HG02588 (cell line): ENCODE measurements at regions not wholly inside any gene's neighbourhood (a gene's known extent, or its start where the extent isn't known, plus 50 kb on each side); places are given as distances from the start of the nearest gene placed in this dataset.

Source experiments
- ATAC-seq: cut with Tn5 transposase; IDR thresholded peaks from one replicate; pipeline ENCODE4 v1.9.1; 2021; ENCODE audit warnings: mild to moderate bottlenecking, moderate library complexity; ENCODE audit not compliant: unreplicated experiment

DNA sequence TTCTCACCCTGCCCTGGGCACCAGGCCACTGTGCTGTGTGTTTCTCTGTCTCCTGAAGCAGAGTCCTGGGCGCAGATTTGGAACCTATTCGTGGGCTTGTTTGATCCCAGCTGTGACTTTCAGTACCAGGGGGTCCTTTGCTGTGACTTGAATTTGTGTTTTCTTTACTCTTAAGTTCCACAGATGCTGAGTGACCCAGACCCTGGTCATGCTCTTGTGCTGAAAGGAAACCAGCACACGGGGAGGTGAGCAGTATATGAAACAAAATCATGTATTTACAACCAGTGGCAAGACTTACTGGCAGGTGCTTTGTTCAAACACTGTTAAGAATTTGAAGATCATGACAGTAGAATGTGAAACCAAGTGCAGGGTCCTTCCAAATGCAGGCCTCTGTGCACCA, 89.2 kb upstream of the PRSS58 start:
- no peak for ATAC-seq

DNA sequence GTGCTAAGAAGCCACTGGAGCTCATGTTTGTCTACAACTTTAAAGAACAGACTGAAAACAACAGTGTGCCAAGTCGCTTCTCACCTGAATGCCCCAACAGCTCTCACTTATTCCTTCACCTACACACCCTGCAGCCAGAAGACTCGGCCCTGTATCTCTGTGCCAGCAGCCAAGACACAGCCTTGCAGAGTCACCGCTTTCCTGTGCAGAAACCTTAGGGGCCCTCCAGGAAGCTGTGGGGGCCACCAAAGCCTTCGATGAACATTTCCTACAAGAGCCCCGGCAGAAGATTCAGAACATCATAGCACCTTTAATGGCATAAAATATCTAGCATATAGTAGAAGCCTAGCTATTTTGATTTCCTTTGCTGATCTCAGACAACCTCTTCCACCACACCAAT, 88.0 kb upstream of the PRSS58 start:
- ATAC-seq, result no peak

DNA sequence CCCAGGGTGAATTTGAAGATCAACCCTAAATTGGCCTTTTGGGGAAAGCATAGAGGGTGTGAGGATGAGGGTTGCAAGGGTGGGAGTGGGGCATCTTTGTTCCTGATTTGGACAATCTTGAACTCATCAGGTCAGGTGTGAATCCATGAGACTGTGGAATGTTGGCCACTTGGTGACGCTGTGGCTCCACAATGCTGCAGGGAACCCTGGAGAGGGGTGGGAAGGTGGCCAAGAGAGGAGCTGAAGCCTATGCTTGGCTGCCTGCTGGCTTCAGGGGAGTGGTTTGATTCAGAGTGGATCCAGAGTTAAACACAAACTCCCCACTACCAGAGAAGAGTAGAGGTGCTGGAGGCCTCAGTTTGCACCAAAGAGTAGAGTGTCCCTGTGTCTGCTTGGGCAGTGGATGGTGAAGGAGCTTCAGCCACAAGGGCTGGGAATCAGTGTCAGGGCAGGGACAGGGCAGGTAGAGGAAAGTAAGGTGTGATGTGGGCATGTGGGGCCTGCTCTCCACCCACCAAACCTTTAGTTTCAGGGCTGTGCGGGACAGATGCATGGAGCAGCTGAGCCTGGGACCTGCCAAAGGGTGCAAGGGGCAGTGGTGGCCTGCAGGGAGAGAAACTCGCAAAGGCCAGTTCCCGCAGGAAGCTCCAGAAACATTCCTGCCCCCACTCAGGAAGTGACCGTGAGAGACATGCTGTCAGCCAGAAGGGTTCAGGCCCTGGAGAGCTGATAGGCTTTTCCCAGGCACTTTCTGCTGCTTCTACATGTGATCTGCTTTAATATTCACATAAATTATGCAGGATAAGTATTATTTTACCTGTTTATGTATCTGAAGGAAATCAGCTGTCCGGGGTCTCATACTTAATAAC, 81.0 kb upstream of the PRSS58 start:
- ATAC-seq, result no peak

DNA sequence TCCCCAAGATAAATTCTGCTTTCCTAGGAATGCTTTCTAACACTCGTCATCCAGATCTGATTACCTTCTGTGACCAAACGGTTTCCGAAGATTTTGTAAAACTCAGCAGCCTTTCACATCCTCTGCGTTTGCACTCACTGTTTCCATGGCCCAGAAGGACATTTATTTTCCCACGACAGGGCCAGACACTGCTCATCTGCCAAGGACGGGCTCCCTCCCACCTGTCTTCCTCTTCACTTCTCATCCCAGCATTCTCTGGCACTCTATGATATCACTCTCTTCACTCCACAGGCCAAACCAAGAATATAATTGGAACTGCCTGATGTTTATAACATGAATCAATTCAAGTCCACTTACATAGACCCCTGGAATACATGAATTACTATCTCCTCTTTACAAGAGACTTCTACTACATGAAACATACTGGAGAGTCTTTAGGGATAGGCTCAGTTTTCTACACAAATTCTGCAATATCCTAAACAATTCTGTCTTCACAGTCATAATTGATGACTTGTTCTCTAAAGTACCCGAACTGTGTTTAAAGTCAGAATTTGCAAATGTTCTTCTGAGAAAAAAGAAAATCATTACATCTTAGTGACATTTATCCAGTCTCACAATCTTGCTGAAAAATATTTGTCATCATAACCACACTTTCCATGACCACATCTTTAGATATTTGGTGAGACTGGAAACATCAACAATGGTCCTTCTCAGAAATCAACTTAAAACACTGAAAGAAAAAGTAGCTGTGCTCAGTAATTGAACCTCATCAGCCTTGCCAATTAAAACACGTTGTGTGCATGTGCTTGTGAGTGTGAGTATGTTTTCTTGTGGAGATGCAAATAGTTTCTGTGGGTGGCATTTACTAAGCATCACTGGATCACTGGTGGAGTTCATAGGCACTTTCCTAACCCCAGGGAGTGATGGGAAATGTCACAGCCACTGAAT, 79.5 kb upstream of the PRSS58 start:
- no peak for ATAC-seq

DNA sequence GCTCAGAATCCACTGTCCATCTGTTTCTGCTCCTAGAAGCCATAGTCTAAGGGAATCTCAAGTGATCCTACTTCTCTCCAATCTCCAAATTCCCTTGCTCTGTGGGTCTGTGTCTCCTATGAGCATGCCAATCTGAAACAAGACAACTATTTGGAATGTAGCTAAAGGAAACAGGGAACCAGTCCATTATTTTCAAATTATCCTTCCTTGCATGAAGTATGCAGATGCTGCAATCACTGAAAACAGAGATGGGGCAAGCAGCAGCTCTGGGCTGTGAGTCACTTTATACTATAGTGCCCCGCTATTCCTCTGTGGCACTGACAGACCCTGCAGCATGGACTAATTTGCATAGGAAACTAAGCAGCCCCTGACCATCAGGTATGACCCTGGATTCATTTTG, 76.9 kb upstream of the PRSS58 start:
- no peak for ATAC-seq

DNA sequence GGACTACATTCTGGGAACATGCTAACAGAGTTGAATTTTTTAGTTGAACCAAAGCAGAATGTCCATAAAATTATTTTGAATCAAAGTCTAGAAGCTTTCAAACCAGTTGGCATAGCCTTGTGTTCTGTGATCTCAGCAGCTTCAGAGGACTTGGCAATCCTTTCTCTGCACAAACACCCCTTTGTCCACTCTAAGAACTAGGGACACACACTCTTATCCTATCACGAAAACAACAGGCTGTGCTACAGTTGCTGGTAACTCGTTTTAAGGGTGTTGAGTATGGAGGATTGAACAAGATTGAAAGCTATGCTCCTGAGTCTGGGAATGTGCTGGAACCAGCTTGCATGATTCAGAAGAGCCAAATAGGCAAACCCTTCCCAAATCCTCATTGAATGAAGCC, 76.4 kb upstream of the PRSS58 start:
- ATAC-seq, result no peak

DNA sequence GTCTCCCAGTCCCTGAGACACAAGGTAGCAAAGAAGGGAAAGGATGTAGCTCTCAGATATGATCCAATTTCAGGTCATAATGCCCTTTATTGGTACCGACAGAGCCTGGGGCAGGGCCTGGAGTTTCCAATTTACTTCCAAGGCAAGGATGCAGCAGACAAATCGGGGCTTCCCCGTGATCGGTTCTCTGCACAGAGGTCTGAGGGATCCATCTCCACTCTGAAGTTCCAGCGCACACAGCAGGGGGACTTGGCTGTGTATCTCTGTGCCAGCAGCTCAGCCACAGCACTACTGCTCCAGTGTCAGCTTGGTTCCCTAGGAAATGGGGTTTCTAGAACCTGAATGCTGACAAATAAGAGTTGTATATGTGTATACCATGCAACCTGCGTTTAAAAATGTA, 74.6 kb upstream of the PRSS58 start:
- ATAC-seq, result no peak

DNA sequence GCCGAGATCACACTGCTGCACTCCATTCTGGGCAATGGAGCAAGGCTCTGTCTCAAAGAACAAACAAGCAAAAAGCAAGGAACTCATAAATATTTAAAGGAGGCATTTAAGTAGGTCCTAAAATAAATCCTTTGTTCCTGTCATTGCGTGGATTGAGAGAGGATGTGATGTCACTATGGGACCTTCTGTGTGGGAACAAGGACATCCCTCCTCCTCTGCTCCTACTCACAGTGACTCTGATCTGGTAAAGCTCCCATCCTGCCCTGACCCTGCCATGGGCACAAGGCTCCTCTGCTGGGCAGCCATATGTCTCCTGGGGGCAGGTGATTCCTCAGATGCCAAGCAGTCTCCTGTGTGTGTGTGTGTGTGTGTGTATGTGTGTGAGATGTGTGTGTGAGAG, 74.1 kb upstream of the PRSS58 start:
- no peak for ATAC-seq

DNA sequence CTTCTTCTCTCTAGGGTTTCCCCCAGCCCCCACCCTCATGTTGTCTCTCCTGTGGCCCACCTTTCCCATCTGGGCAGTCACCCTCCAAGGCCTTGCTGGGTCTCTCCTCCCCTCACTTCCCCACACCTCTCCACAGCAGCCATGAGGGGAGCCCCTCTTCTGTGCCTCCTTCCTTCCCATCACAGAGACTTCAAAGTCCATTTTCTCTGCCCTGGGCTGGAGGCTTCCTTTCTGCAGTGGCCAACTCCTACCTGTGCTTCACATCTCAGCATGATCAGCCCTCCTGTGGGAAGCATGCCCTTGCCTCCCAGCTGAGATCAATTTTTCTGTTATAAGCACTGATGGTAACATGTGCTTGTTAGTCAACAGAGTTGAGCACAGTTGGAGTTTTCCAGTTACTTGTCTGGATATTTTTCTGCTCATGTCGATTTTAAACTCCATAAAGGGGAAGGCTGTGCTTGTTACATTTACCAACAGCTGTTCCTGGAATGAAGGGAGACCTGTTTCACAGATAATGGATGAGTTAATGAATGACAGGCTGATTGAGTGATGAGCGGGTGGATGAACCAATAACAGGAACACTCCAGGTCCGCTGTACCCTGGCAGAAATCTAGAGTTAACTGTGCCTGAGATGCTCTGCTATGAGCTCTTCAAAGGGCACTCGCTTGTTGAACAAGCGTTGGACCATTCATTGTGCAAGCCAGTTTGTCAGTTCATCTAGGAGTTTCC, 71.4 kb upstream of the PRSS58 start:
- ATAC-seq, result no peak

DNA sequence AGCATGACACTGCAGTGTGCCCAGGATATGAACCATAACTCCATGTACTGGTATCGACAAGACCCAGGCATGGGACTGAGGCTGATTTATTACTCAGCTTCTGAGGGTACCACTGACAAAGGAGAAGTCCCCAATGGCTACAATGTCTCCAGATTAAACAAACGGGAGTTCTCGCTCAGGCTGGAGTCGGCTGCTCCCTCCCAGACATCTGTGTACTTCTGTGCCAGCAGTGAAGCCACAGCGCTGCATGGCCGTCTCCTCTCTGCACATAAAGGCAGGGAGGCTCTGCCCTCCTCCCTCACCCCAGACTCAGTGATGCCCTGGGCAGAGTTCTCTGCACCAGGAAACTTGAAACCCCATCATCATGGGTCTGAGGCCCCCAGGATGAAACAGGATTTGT, 70.7 kb upstream of the PRSS58 start:
- ATAC-seq, result no peak

DNA sequence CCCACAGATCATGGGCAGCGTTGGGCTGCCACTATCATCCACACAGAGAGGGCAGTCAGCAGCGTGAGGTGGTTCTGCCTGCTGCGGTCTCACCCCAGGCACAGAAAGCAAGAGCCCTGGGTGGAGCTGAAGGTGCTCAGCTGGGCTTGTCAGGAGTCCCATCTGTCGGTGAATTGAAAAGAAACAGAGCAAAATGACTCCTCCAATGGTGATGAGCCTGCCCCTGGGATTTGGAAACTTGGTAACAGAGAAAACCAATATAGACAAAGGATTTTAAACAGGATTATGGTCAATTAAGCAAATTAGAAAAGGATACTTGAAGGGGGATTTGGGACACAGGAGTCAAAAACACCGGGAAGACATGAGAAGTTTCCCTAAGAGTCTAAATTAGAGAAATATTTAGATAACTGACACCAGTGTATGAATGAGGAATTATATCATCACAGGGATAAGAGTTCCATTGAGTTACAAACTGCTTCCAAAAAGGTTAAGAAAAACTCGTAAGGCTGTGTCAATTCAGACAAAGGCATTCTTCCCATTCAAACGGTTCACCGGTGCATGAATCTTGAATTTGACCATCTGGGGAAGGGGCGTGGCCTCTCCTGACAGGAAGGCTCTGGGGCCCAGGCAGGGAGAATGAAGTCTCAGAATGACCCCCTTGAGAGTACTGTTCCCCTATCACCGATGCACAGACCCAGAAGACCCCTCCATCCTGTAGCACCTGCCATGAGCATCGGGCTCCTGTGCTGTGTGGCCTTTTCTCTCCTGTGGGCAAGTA, 70.0 kb upstream of the PRSS58 start:
- ATAC-seq, result no peak

DNA sequence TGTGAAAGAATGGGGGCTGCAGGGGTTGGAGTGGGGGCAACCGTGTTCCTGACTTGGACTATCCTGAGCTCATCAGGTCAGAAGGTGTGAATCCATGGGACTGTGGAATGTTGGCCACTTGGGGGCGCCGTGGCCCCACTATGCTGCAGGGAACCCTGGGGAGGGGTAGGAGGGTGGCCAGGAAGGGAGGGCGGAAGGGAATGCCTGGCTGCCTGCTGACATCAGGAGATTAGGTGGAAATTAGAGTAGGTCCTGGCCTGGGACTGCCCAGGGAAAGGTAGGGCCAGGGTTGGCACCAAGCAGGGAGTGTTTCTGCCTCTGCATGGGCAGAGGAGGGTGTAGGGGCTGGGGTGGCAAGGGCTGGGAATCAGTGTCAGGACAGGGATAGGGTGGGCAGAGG, 65.8 kb upstream of the PRSS58 start:
- no peak for ATAC-seq

DNA sequence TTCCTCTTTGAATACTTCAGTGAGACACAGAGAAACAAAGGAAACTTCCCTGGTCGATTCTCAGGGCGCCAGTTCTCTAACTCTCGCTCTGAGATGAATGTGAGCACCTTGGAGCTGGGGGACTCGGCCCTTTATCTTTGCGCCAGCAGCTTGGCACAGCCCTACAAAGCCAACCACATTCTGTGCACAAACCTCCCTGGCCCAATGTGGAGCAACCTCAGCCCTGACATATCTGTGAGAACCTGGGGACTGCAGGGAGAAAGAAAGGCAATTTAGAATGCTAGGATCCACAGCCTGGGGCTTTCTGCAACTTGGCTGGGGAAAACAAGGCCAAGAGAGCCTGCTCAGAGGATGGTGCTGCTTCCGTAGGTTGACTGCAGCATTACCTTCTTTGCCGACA, 63.5 kb upstream of the PRSS58 start:
- no peak for ATAC-seq

DNA sequence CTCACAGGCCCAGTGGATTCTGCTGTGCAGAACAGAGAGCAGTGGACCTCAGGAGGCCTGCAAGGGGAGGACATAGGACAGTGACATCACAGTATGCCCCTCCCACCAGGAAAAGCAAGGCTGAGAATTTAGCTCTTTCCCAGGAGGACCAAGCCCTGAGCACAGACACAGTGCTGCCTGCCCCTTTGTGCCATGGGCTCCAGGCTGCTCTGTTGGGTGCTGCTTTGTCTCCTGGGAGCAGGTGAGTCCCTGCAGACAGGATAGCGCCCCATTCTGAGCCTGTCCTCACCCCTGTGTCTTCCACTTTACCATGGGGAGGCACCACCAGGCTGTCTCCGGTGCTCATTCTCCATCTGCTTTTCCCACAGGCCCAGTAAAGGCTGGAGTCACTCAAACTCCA, 63.0 kb upstream of the PRSS58 start:
- ATAC-seq, result no peak

DNA sequence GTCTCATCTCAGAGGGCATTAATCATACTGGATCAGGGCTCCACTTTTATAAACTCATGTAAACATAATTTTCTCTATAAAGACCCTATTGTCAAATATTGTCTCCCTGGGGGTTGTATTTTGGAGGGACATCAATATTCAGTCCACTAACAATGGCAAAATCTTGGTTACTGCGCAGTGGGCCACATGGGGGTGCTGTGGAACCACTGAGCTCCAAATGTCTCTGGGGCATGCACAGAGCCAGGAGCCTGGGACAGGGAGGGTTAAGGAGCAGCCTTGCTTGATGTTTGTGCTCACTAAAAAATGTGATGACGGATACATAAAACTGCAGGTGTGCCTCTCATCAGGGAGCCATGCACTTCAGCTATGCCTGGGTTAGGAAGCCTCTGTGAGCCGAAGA, 62.1 kb upstream of the PRSS58 start:
- ATAC-seq, result no peak

DNA sequence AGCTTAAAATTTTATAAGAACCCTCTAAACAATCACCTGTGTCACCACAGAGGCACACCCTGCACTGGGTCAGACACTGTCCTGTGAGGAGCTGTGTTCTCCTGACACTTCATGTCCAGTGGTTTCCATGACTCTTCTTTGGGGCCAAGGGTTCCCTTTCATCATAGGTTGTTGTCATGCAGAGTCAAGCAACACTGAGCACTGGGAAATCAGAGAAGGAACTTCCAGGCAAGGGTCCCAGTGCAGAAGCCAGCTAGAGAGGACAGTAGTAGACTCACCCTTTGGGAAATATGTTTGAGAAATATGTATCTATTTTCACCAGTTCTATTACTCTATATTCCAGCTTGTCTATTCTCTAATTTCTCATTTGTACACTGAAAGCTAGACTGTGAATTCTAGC, 56.4 kb upstream of the PRSS58 start:
- no peak for ATAC-seq

DNA sequence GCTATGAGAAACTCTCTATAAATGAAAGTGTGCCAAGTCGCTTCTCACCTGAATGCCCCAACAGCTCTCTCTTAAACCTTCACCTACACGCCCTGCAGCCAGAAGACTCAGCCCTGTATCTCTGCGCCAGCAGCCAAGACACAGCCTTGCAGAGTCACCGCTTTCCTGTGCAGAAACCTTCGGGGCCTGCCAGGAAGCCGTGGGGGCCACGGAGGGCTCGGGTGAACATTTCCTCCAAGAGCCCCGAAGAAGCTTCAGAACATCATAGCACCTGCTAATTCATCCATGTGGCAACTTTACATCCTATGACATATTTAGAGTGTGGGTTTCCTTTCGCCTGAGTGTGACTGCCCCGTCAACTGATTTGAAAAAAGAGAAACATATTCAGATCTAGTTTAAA, 55.7 kb upstream of the PRSS58 start:
- no peak for ATAC-seq

DNA sequence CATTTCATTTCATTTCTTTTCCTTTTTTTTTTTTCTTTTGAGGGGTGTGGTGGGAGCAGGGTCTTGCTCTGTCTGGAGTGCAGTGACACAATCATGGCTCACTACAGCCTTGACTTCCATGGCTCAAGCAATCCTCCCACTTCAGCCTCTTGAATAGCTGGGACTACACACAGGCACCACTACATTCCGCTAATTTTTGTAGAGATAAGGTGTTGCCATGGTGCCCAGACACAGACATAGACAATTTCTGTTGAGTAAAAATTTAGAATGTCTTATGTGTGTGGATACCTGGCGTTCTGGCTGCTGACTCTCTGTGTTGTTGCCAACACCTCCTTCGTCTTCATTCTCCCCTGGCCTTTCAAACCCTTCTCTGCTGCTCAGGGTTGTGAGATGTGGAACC, 54.0 kb upstream of the PRSS58 start:
- no peak for ATAC-seq

DNA sequence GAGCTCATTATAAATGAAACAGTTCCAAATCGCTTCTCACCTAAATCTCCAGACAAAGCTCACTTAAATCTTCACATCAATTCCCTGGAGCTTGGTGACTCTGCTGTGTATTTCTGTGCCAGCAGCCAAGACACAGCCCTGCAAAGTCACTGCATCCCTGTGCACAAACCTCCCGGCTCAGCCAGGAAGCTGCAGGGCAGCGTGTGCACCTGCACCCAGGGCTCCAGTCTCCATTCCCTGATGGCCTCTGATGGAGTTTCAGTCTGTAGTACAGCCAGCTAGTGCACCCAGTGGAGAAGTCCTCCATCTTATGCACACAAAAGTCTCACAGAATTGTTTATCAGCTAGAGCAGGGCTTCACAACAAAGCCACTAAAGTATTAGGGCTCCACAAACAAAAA, 51.1 kb upstream of the PRSS58 start:
- no peak for ATAC-seq

DNA sequence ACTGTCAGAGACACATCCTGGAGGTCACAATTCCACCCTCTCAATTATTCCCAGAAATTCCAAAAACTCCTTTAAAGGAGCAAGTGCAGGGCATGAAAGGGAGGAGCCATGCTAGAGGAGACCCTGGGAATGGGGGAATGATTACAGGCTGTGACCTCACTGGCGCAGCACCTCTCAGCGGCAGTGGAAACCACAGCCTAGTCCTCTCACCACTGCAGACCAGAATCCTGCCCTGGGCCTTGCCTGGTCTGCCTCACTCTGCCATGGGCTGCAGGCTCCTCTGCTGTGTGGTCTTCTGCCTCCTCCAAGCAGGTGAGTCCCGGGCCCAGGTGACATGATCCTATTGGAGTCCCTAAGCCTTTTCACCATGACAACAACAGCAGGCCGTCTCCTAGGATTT, 50.5 kb upstream of the PRSS58 start:
- ATAC-seq, result no peak
